Activated naive CD4-positive, alpha-beta T cell treated with anti-CD3 and anti-CD28 coated beads, Interleukin-2, amount 50 U/mL, for 16 hours (primary cell): ENCODE measurements at regions not wholly inside any gene's neighbourhood (a gene's known extent, or its start where the extent isn't known, plus 50 kb on each side); places are given as distances from the start of the nearest gene placed in this dataset.

Experiments used
- DNase-seq: peaks from one replicate; pipeline ENCODE4 v3.0.0-alpha.2; 2020

GRCh38 chr16:79439901-79440300 is 160.6 kb downstream of the MAF start:
- DNase-seq, result no peak

- DNase-seq, result no peak
Observed at GRCh38 chr16:79437764-79438751, 162.5 kb downstream of the MAF start.

GRCh38 chr16:79436885-79437284 is 163.7 kb downstream of the MAF start:
- no peak for DNase-seq

GRCh38 chr16:79434771-79435170 is 165.8 kb downstream of the MAF start:
- no peak for DNase-seq

- no peak for DNase-seq
Observed at GRCh38 chr16:79434092-79434491, 166.4 kb downstream of the MAF start.

- DNase-seq, result no peak
Observed at GRCh38 chr16:79431923-79432322, 168.6 kb downstream of the MAF start.

- no peak for DNase-seq
Observed at GRCh38 chr16:79430191-79430678, 170.3 kb downstream of the MAF start.

GRCh38 chr16:79429381-79430190 is 171.0 kb downstream of the MAF start:
- DNase-seq, result no peak

GRCh38 chr16:79426663-79427062 is 173.9 kb downstream of the MAF start:
- no peak for DNase-seq

- no peak for DNase-seq
Observed at GRCh38 chr16:79422064-79422463, 178.5 kb downstream of the MAF start.

GRCh38 chr16:79421126-79421525 is 179.4 kb downstream of the MAF start:
- DNase-seq, result no peak

GRCh38 chr16:79420493-79420892 is 180.0 kb downstream of the MAF start:
- no peak for DNase-seq

- DNase-seq, result no peak
Observed at GRCh38 chr16:79419148-79419547, 181.4 kb downstream of the MAF start.

GRCh38 chr16:79417601-79418008 is 182.9 kb downstream of the MAF start:
- no peak for DNase-seq

GRCh38 chr16:79415983-79416640 is 184.4 kb downstream of the MAF start:
- no peak for DNase-seq

GRCh38 chr16:79412783-79413225 is 187.7 kb downstream of the MAF start:
- no peak for DNase-seq

- DNase-seq, result no peak
Observed at GRCh38 chr16:79411805-79412204, 188.7 kb downstream of the MAF start.

GRCh38 chr16:79411357-79411756 is 189.2 kb downstream of the MAF start:
- no peak for DNase-seq

GRCh38 chr16:79409978-79410377 is 190.6 kb downstream of the MAF start:
- no peak for DNase-seq

- DNase-seq, result no peak
Observed at GRCh38 chr16:79408355-79408754, 192.2 kb downstream of the MAF start.

- no peak for DNase-seq
Observed at GRCh38 chr16:79407461-79408135, 192.9 kb downstream of the MAF start.

GRCh38 chr16:79407005-79407404 is 193.5 kb downstream of the MAF start:
- DNase-seq, result no peak
